Body of pancreas (tissue), 4 donors: ENCODE measurements at regions not wholly inside any gene's neighbourhood (a gene's known extent, or its start where the extent isn't known, plus 50 kb on each side); places are given as distances from the start of the nearest gene placed in this dataset.

ENCODE experiments used
- ATAC-seq: fragments of 150-250 bp; one replicate; pipeline ENCODE4 v1.9.1; 2016
- DNase-seq, 4 donors: peaks; one replicate each; pipeline ENCODE4 v3.0.0-alpha.2; 2019
- H3K27ac ChIP-seq, 4 donors: fragments of 200-600 bp; sonication (generic); 1 replicate in 3 of 4; 2 replicates in 1 of 4; pipeline versions ENCODE4 v1.5.1 to v1.6.1; 2016 to 2019; ENCODE audit warnings: mild to moderate bottlenecking in 1 of 4, mixed read lengths in 1 of 4, moderate library complexity in 1 of 4
- H3K27me3 ChIP-seq, 2 donors: fragments of 200-600 bp; sonication (generic); one replicate each; pipeline ENCODE4 v1.6.0; 2016; ENCODE audit warnings: mild to moderate bottlenecking in 1 of 2
- H3K36me3 ChIP-seq, 2 donors: fragments of 200-600 bp; sonication (generic); replicated peaks in 1 of 2; 2 replicates each; pipeline ENCODE4 v1.5.1; 2016; ENCODE audit warnings: low read depth in 2 of 2; ENCODE audit not compliant: insufficient read depth in 1 of 2
- H3K4me1 ChIP-seq: fragments of 200-600 bp; sonication (generic); one replicate; pipeline ENCODE4 v1.6.0; 2016
- H3K4me3 ChIP-seq, 2 donors: fragments of 200-600 bp; sonication (generic); 1 replicate in 1 of 2; 2 replicates in 1 of 2; pipeline ENCODE4 v1.5.1; 2016 to 2019
- H3K9me3 ChIP-seq, 3 donors: fragments of 200-600 bp; sonication (generic); 1 replicate in 2 of 3; 2 replicates in 1 of 3; pipeline ENCODE4 v1.5.1; 2016
- CTCF ChIP-seq, 7 experiments: fragments of 450-650 bp in 4 of 7; fragments of 200-600 bp in 3 of 7; sonication (generic) in 3 of 7; IDR thresholded peaks; one replicate each; pipeline ENCODE4 v1.5.1; 2016 to 2019; ENCODE audit warnings: antibody characterized with exemption in 7 of 7
- POLR2A ChIP-seq, 3 donors: fragments of 450-650 bp; IDR thresholded peaks; one replicate each; pipeline ENCODE4 v1.6.1; 2016; ENCODE audit warnings: antibody characterized with exemption in 3 of 3, mild to moderate bottlenecking in 2 of 3
- WGBS, 2 donors: methylation state at CpG; one replicate each; pipeline ENCODE4 v1.1.5; 2017; 5-methylcytosine and 5-hydroxymethylcytosine counted together
- intact Hi-C: fragments of 100-400 bp; cut with DNase I; formaldehyde crosslinking; loops from one replicate; pipeline ENCODE4 v1.15.1; 2023

GRCh38 chr4:62917649-62918048, 1491.6 kb downstream of the TECRL start:
- H3K27ac ChIP-seq: no peak overlapping the region
- no peaks in the 10 kb centered on the region for H3K9me3 ChIP-seq
- no peak overlapping the region for H3K4me3 ChIP-seq
- intact Hi-C loops: no loop called here
- no peaks in the 10 kb centered on the region for H3K27me3 ChIP-seq
- H3K36me3 ChIP-seq: no peaks in the 10 kb centered on the region
- TF ChIP-seq CTCF (IDR thresholded peaks at IDR 0.05) (no peak), POLR2A (IDR thresholded peaks at IDR 0.05) (no peak)
- no peaks in the 10 kb centered on the region for H3K4me1 ChIP-seq
- ATAC-seq (no peak), DNase-seq (no peak)
- 52 to 56% methylated on average over 2 of the region's 2 CpGs for WGBS, 2 donors

- Histone ChIP-seq H3K4me1 (no peaks in the 10 kb centered on the region), H3K36me3 (no peaks in the 10 kb centered on the region), H3K4me3 (no peak overlapping the region), H3K27ac (no peak overlapping the region), H3K9me3 (no peaks in the 10 kb centered on the region), H3K27me3 (no peaks in the 10 kb centered on the region)
- no peak for DNase-seq
- TF ChIP-seq POLR2A (IDR thresholded peaks at IDR 0.05): no peak
- no peak for TF ChIP-seq CTCF (IDR thresholded peaks at IDR 0.05)
- ATAC-seq: no peak
- WGBS, 2 donors: 57% methylated on average over 4 of the region's 4 CpGs
- intact Hi-C loops: no loop called here
These were observed 1494.5 kb downstream of the TECRL start for GRCh38 chr4:62914758-62915157.

GRCh38 chr4:62913065-62913464, 1496.2 kb downstream of the TECRL start:
- Histone ChIP-seq H3K4me1 (no peaks in the 10 kb centered on the region), H3K9me3 (no peaks in the 10 kb centered on the region), H3K4me3 (no peak overlapping the region), H3K36me3 (no peaks in the 10 kb centered on the region), H3K27ac (no peak overlapping the region), H3K27me3 (no peaks in the 10 kb centered on the region)
- ATAC-seq: no peak
- intact Hi-C loops: no loop called here
- TF ChIP-seq POLR2A (IDR thresholded peaks at IDR 0.05): no peak
- no peak for TF ChIP-seq CTCF (IDR thresholded peaks at IDR 0.05)
- no peak for DNase-seq
- 67 to 74% methylated on average over 1 of the region's 1 CpG for WGBS, 2 donors

- Histone ChIP-seq H3K4me1 (no peaks in the 10 kb centered on the region), H3K27me3 (no peaks in the 10 kb centered on the region), H3K27ac (no peak overlapping the region), H3K36me3 (no peaks in the 10 kb centered on the region), H3K9me3 (no peaks in the 10 kb centered on the region), H3K4me3 (no peak overlapping the region)
- ATAC-seq (no peak), DNase-seq (peak in 2 of 4 donors; percentile 10 to 13)
- 0 to 8% methylated on average over 1 of the region's 1 CpG for WGBS, 2 donors
- TF ChIP-seq POLR2A (IDR thresholded peaks at IDR 0.05) (no peak), CTCF (IDR thresholded peaks at IDR 0.05) (no peak)
- intact Hi-C loops: no loop called here
These were observed 1496.7 kb downstream of the TECRL start for GRCh38 chr4:62912531-62912930.

- intact Hi-C loops: no loop called here
- Histone ChIP-seq H3K27me3 (no peaks in the 10 kb centered on the region), H3K36me3 (no peaks in the 10 kb centered on the region), H3K27ac (no peak overlapping the region), H3K4me1 (no peaks in the 10 kb centered on the region), H3K9me3 (no peaks in the 10 kb centered on the region), H3K4me3 (no peak overlapping the region)
- DNase-seq: no peak
- TF ChIP-seq POLR2A (IDR thresholded peaks at IDR 0.05): no peak
- no peak for TF ChIP-seq CTCF (IDR thresholded peaks at IDR 0.05)
- WGBS, 2 donors: 54 to 62% methylated on average over 3 of the region's 3 CpGs
- no peak for ATAC-seq
These were observed 1500.0 kb downstream of the TECRL start for GRCh38 chr4:62909238-62909637.
